C4-2B (cell line): ENCODE measurements at regions not wholly inside any gene's neighbourhood (a gene's known extent, or its start where the extent isn't known, plus 50 kb on each side); places are given as distances from the start of the nearest gene placed in this dataset.

ENCODE experiments used
- H3K27ac ChIP-seq: fragments of 450-650 bp; 2 replicates; pipeline ENCODE4 v1.5.1; 2017
- ZFX ChIP-seq: fragments of 450-650 bp; IDR thresholded peaks from 2 replicates; pipeline ENCODE4 v1.6.1; 2017
- TF ChIP-seq, protein P1 (sequence below): fragments of 450-650 bp; conservative IDR thresholded peaks from 2 replicates; pipeline ENCODE4 v1.5.1; 2017; ENCODE audit warnings: mild to moderate bottlenecking

DNA sequence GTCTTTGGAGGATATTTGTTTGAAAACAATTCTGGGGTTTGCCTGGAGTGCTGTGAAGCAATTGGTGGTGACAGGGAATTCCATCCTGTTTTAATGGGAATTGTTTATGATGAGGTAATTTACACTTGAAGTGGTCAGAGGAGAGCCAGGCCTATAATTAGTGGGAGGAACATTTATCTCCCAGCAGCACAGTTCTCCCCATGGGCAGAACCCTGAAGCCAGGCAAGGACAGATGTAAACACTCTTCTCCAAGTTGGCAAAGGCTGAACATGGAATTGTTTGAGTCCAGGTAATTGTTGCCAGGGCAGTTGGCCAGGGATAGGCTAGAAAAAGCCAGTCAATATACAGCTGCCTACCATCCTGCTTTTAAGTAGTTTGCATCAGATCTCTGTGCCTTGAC is 789.7 kb downstream of the FRK start:
- H3K27ac ChIP-seq = no peak overlapping the region
- TF ChIP-seq, protein P1, sequence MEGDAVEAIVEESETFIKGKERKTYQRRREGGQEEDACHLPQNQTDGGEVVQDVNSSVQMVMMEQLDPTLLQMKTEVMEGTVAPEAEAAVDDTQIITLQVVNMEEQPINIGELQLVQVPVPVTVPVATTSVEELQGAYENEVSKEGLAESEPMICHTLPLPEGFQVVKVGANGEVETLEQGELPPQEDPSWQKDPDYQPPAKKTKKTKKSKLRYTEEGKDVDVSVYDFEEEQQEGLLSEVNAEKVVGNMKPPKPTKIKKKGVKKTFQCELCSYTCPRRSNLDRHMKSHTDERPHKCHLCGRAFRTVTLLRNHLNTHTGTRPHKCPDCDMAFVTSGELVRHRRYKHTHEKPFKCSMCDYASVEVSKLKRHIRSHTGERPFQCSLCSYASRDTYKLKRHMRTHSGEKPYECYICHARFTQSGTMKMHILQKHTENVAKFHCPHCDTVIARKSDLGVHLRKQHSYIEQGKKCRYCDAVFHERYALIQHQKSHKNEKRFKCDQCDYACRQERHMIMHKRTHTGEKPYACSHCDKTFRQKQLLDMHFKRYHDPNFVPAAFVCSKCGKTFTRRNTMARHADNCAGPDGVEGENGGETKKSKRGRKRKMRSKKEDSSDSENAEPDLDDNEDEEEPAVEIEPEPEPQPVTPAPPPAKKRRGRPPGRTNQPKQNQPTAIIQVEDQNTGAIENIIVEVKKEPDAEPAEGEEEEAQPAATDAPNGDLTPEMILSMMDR = no peak
- TF ChIP-seq ZFX = no peak

- no peak for TF ChIP-seq ZFX
- TF ChIP-seq, protein P1 = no peak
- no peak overlapping the region for H3K27ac ChIP-seq
These were observed 819.3 kb downstream of the FRK start for GRCh38 chr6:115241373-115241772.

GRCh38 chr6:115221198-115221597 is 839.5 kb downstream of the FRK start:
- TF ChIP-seq, protein P1 = no peak
- TF ChIP-seq ZFX = no peak
- H3K27ac ChIP-seq = no peak overlapping the region

DNA sequence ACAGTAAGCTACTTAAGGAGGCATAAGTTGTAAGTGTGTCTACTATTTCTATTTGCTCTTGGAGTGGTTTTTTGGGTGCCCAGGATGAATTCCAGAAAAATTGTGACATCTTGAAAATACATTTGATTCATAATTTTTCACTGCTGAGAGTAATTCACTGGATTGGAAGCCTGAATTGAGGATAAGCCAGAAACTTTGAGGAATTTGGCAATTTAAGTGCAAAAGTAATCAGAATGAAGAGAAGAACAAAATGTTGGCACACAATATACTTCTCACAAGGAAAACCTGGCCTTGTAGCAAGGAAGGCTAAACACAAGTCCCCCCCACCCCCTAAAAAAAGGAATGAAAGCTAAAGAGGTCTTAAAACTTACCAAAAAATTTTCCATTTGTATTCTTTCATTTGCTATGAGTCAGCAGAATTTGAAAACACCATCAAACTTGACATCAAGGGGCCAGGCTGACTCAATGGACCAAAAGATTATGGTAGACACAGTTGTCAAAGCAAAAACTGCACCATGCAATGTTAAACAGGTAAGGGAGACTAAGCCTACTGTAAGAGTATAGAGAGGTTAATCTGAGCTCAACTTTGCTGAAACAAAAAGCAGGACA is 840.0 kb downstream of the FRK start:
- no peak for TF ChIP-seq ZFX
- TF ChIP-seq, protein P1 = no peak
- no peak overlapping the region for H3K27ac ChIP-seq

DNA sequence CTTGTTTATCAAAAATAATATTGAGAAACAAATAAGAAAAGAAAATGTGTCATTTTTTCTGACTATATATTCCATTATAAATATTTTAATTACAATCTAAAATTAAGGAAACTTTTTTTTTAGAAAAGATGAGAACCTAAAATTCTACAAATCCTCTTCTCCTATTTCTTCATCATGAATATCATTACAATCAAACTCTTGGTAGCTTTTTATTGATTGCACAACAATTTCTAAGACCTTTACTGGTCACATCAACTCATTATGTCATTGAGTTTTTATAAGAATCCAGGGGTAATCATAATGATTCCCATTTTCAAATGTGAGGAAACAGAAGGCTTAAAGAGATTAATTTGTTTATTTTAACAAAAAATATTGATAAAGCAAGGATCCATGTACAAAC is 841.0 kb downstream of the FRK start:
- no peak overlapping the region for H3K27ac ChIP-seq
- TF ChIP-seq, protein P1 = no peak
- no peak for TF ChIP-seq ZFX

DNA sequence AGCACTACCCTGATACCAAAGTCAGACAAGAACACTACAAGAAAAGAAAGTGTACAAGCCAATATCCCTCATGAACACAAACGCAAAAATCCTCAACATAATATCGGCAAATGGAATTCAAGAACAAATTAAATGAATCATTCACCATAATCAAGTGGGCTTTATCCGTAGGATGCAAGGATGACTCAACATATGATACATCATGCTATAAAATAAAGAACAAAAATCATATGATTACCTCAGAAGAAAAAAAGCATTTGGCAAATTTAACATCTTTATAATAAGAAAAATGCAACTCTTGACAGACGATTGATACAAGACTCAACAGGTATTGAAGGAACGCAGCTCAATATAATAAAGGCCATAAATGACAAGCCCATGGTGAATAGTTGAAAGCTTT is 843.9 kb downstream of the FRK start:
- TF ChIP-seq, protein P1 = no peak
- no peak for TF ChIP-seq ZFX
- H3K27ac ChIP-seq = no peak overlapping the region

- no peak overlapping the region for H3K27ac ChIP-seq
- TF ChIP-seq, protein P1 = no peak
- TF ChIP-seq ZFX = no peak
These were observed 846.4 kb downstream of the FRK start for GRCh38 chr6:115214283-115214682.
